ENCODE measurements at regions not wholly inside any gene's neighbourhood (a gene's known extent, or its start where the extent isn't known, plus 50 kb on each side); places are given as distances from the start of the nearest gene placed in this dataset.

GRCh38 chr11:116093065-116093464 lies 588.9 kb upstream of the CADM1 start:
- H3K27ac ChIP-seq (ENCODE audit: low read depth, low read length), result no peak overlapping the region
- H3K4me1 ChIP-seq (ENCODE audit: control insufficient read depth in 5 of 5, insufficient read depth in 5 of 5, low read length in 5 of 5), result peaks cover 0 to 3% (median 0%) of the 10 kb centered on the region in 5 donors
- no peak overlapping the region for H3K4me3 ChIP-seq (ENCODE audit: low read depth in 1 of 5, low read length in 5 of 5)
- H3K27me3 ChIP-seq (ENCODE audit: control insufficient read depth in 5 of 5, insufficient read depth in 4 of 5, low read length in 5 of 5), result peaks cover 3 to 13% (median 5%) of the 10 kb centered on the region in 5 donors
- no peaks in the 10 kb centered on the region for H3K9me3 ChIP-seq (ENCODE audit: control insufficient read depth in 5 of 5, low read length in 5 of 5)
- H3K9ac ChIP-seq (ENCODE audit: low read length in 5 of 5), result no peak overlapping the region
- no peaks in the 10 kb centered on the region for H3K36me3 ChIP-seq (ENCODE audit: control insufficient read depth in 5 of 5, insufficient read depth in 5 of 5, low read length in 5 of 5)

- no peaks in the 10 kb centered on the region for H3K36me3 ChIP-seq (ENCODE audit: control insufficient read depth in 5 of 5, insufficient read depth in 5 of 5, low read length in 5 of 5)
- H3K9me3 ChIP-seq (ENCODE audit: control insufficient read depth in 5 of 5, low read length in 5 of 5), result no peaks in the 10 kb centered on the region
- peaks cover 0 to 16% (median 5%) of the 10 kb centered on the region in 5 donors for H3K27me3 ChIP-seq (ENCODE audit: control insufficient read depth in 5 of 5, insufficient read depth in 4 of 5, low read length in 5 of 5)
- no peak overlapping the region for H3K4me3 ChIP-seq (ENCODE audit: low read depth in 1 of 5, low read length in 5 of 5)
- H3K27ac ChIP-seq (ENCODE audit: low read depth, low read length), result no peak overlapping the region
- H3K9ac ChIP-seq (ENCODE audit: low read length in 5 of 5), result no peak overlapping the region
- no peaks in the 10 kb centered on the region for H3K4me1 ChIP-seq (ENCODE audit: control insufficient read depth in 5 of 5, insufficient read depth in 5 of 5, low read length in 5 of 5)
Observed at GRCh38 chr11:116086426-116086825, 582.2 kb upstream of the CADM1 start.

GRCh38 chr11:116085031-116085635 lies 580.9 kb upstream of the CADM1 start:
- Histone ChIP-seq H3K4me1 (ENCODE audit: control insufficient read depth in 5 of 5, insufficient read depth in 5 of 5, low read length in 5 of 5) (no peaks in the 10 kb centered on the region), H3K4me3 (ENCODE audit: low read depth in 1 of 5, low read length in 5 of 5) (no peak overlapping the region), H3K9me3 (ENCODE audit: control insufficient read depth in 5 of 5, low read length in 5 of 5) (no peaks in the 10 kb centered on the region), H3K27me3 (ENCODE audit: control insufficient read depth in 5 of 5, insufficient read depth in 4 of 5, low read length in 5 of 5) (peaks cover 0 to 16% (median 5%) of the 10 kb centered on the region in 5 donors), H3K9ac (ENCODE audit: low read length in 5 of 5) (no peak overlapping the region), H3K27ac (ENCODE audit: low read depth, low read length) (no peak overlapping the region), H3K36me3 (ENCODE audit: control insufficient read depth in 5 of 5, insufficient read depth in 5 of 5, low read length in 5 of 5) (no peaks in the 10 kb centered on the region)

- H3K4me1 ChIP-seq (ENCODE audit: control insufficient read depth in 5 of 5, insufficient read depth in 5 of 5, low read length in 5 of 5), result no peaks in the 10 kb centered on the region
- no peaks in the 10 kb centered on the region for H3K9me3 ChIP-seq (ENCODE audit: control insufficient read depth in 5 of 5, low read length in 5 of 5)
- no peak overlapping the region for H3K27ac ChIP-seq (ENCODE audit: low read depth, low read length)
- no peak overlapping the region for H3K4me3 ChIP-seq (ENCODE audit: low read depth in 1 of 5, low read length in 5 of 5)
- no peaks in the 10 kb centered on the region for H3K36me3 ChIP-seq (ENCODE audit: control insufficient read depth in 5 of 5, insufficient read depth in 5 of 5, low read length in 5 of 5)
- H3K27me3 ChIP-seq (ENCODE audit: control insufficient read depth in 5 of 5, insufficient read depth in 4 of 5, low read length in 5 of 5), result peaks cover 0 to 16% (median 5%) of the 10 kb centered on the region in 5 donors
- H3K9ac ChIP-seq (ENCODE audit: low read length in 5 of 5), result no peak overlapping the region
Observed at GRCh38 chr11:116084511-116084910, 580.3 kb upstream of the CADM1 start.

- Histone ChIP-seq H3K9me3 (ENCODE audit: control insufficient read depth in 5 of 5, low read length in 5 of 5) (no peaks in the 10 kb centered on the region), H3K4me1 (ENCODE audit: control insufficient read depth in 5 of 5, insufficient read depth in 5 of 5, low read length in 5 of 5) (no peaks in the 10 kb centered on the region), H3K4me3 (ENCODE audit: low read depth in 1 of 5, low read length in 5 of 5) (no peak overlapping the region), H3K36me3 (ENCODE audit: control insufficient read depth in 5 of 5, insufficient read depth in 5 of 5, low read length in 5 of 5) (no peaks in the 10 kb centered on the region), H3K27me3 (ENCODE audit: control insufficient read depth in 5 of 5, insufficient read depth in 4 of 5, low read length in 5 of 5) (peaks cover 0 to 17% (median 8%) of the 10 kb centered on the region in 5 donors), H3K9ac (ENCODE audit: low read length in 5 of 5) (no peak overlapping the region), H3K27ac (ENCODE audit: low read depth, low read length) (no peak overlapping the region)
Observed at GRCh38 chr11:116082256-116082655, 578.0 kb upstream of the CADM1 start.

GRCh38 chr11:116079580-116079979 lies 575.4 kb upstream of the CADM1 start:
- Histone ChIP-seq H3K9ac (ENCODE audit: low read length in 5 of 5) (no peak overlapping the region), H3K27me3 (ENCODE audit: control insufficient read depth in 5 of 5, insufficient read depth in 4 of 5, low read length in 5 of 5) (peaks cover 0 to 17% (median 10%) of the 10 kb centered on the region in 5 donors), H3K36me3 (ENCODE audit: control insufficient read depth in 5 of 5, insufficient read depth in 5 of 5, low read length in 5 of 5) (no peaks in the 10 kb centered on the region), H3K9me3 (ENCODE audit: control insufficient read depth in 5 of 5, low read length in 5 of 5) (peaks cover 0 to 4% (median 0%) of the 10 kb centered on the region in 5 donors), H3K4me1 (ENCODE audit: control insufficient read depth in 5 of 5, insufficient read depth in 5 of 5, low read length in 5 of 5) (peaks cover 0 to 2% (median 0%) of the 10 kb centered on the region in 5 donors), H3K27ac (ENCODE audit: low read depth, low read length) (no peak overlapping the region), H3K4me3 (ENCODE audit: low read depth in 1 of 5, low read length in 5 of 5) (no peak overlapping the region)

GRCh38 chr11:116078101-116078591 lies 573.9 kb upstream of the CADM1 start:
- Histone ChIP-seq H3K9me3 (ENCODE audit: control insufficient read depth in 5 of 5, low read length in 5 of 5) (peaks cover 0 to 4% (median 0%) of the 10 kb centered on the region in 5 donors), H3K4me3 (ENCODE audit: low read depth in 1 of 5, low read length in 5 of 5) (no peak overlapping the region), H3K27ac (ENCODE audit: low read depth, low read length) (no peak overlapping the region), H3K9ac (ENCODE audit: low read length in 5 of 5) (no peak overlapping the region), H3K4me1 (ENCODE audit: control insufficient read depth in 5 of 5, insufficient read depth in 5 of 5, low read length in 5 of 5) (peaks cover 0 to 4% (median 0%) of the 10 kb centered on the region in 5 donors), H3K36me3 (ENCODE audit: control insufficient read depth in 5 of 5, insufficient read depth in 5 of 5, low read length in 5 of 5) (no peaks in the 10 kb centered on the region), H3K27me3 (ENCODE audit: control insufficient read depth in 5 of 5, insufficient read depth in 4 of 5, low read length in 5 of 5) (peaks cover 0 to 24% (median 13%) of the 10 kb centered on the region in 5 donors)

GRCh38 chr11:116077092-116077491 lies 572.9 kb upstream of the CADM1 start:
- H3K9ac ChIP-seq (ENCODE audit: low read length in 5 of 5), result no peak overlapping the region
- H3K4me3 ChIP-seq (ENCODE audit: low read depth in 1 of 5, low read length in 5 of 5), result no peak overlapping the region
- no peaks in the 10 kb centered on the region for H3K36me3 ChIP-seq (ENCODE audit: control insufficient read depth in 5 of 5, insufficient read depth in 5 of 5, low read length in 5 of 5)
- peaks cover 0 to 4% (median 0%) of the 10 kb centered on the region in 5 donors for H3K9me3 ChIP-seq (ENCODE audit: control insufficient read depth in 5 of 5, low read length in 5 of 5)
- no peak overlapping the region for H3K27ac ChIP-seq (ENCODE audit: low read depth, low read length)
- H3K4me1 ChIP-seq (ENCODE audit: control insufficient read depth in 5 of 5, insufficient read depth in 5 of 5, low read length in 5 of 5), result peaks cover 0 to 4% (median 0%) of the 10 kb centered on the region in 5 donors
- peaks cover 5 to 28% (median 14%) of the 10 kb centered on the region in 5 donors for H3K27me3 ChIP-seq (ENCODE audit: control insufficient read depth in 5 of 5, insufficient read depth in 4 of 5, low read length in 5 of 5)

- peaks cover 0 to 4% (median 0%) of the 10 kb centered on the region in 5 donors for H3K4me1 ChIP-seq (ENCODE audit: control insufficient read depth in 5 of 5, insufficient read depth in 5 of 5, low read length in 5 of 5)
- H3K27ac ChIP-seq (ENCODE audit: low read depth, low read length), result no peak overlapping the region
- no peak overlapping the region for H3K4me3 ChIP-seq (ENCODE audit: low read depth in 1 of 5, low read length in 5 of 5)
- peaks cover 14 to 41% (median 16%) of the 10 kb centered on the region in 5 donors for H3K27me3 ChIP-seq (ENCODE audit: control insufficient read depth in 5 of 5, insufficient read depth in 4 of 5, low read length in 5 of 5)
- no peak overlapping the region for H3K9ac ChIP-seq (ENCODE audit: low read length in 5 of 5)
- H3K9me3 ChIP-seq (ENCODE audit: control insufficient read depth in 5 of 5, low read length in 5 of 5), result peaks cover 0 to 4% (median 0%) of the 10 kb centered on the region in 5 donors
- H3K36me3 ChIP-seq (ENCODE audit: control insufficient read depth in 5 of 5, insufficient read depth in 5 of 5, low read length in 5 of 5), result no peaks in the 10 kb centered on the region
Observed at GRCh38 chr11:116073854-116074837, 569.9 kb upstream of the CADM1 start.
